ENCODE measurements at regions not wholly inside any gene's neighbourhood (a gene's known extent, or its start where the extent isn't known, plus 50 kb on each side); places are given as distances from the start of the nearest gene placed in this dataset.

- Mint-ChIP-seq H3K27ac (no peak overlapping the region), H3K27me3 (no peaks in the 10 kb centered on the region), H3K4me1 (ENCODE audit: low read depth in 2 of 2) (no peaks in the 10 kb centered on the region), H3K36me3 (ENCODE audit: insufficient read depth) (no peaks in the 10 kb centered on the region), H3K9me3 (peaks cover 0 to 7% of the 10 kb centered on the region in 2 donors), H3K4me3 (no peak overlapping the region)
- no peak for ATAC-seq (replicated peaks)
- no peak for DNase-seq
Observed at GRCh38 chr6:56386717-56387116, 139.3 kb upstream of the COL21A1 start.

- H3K4me3 Mint-ChIP-seq = no peak overlapping the region
- peaks cover 2% of the 10 kb centered on the region for H3K36me3 Mint-ChIP-seq (ENCODE audit: insufficient read depth)
- H3K27me3 Mint-ChIP-seq = no peaks in the 10 kb centered on the region
- no peak for ATAC-seq (replicated peaks)
- no peak overlapping the region for H3K27ac Mint-ChIP-seq
- no peak for DNase-seq
- H3K9me3 Mint-ChIP-seq = peaks cover 0 to 7% of the 10 kb centered on the region in 2 donors
- H3K4me1 Mint-ChIP-seq (ENCODE audit: low read depth in 2 of 2) = no peaks in the 10 kb centered on the region
Observed at GRCh38 chr6:56385981-56386593, 138.7 kb upstream of the COL21A1 start.

- DNase-seq = no peak
- H3K4me1 Mint-ChIP-seq (ENCODE audit: low read depth in 2 of 2) = no peaks in the 10 kb centered on the region
- H3K4me3 Mint-ChIP-seq = no peak overlapping the region
Observed at GRCh38 chr6:56383160-56383559, 135.8 kb upstream of the COL21A1 start.

GRCh38 chr6:56382416-56382940, 135.1 kb upstream of the COL21A1 start:
- Mint-ChIP-seq H3K4me3 (no peak overlapping the region), H3K36me3 (ENCODE audit: insufficient read depth) (peaks cover 2% of the 10 kb centered on the region), H3K27ac (no peak overlapping the region), H3K9me3 (peaks cover 0 to 5% of the 10 kb centered on the region in 2 donors), H3K4me1 (ENCODE audit: low read depth in 2 of 2) (no peaks in the 10 kb centered on the region), H3K27me3 (no peaks in the 10 kb centered on the region)
- DNase-seq = no peak
- ATAC-seq (replicated peaks) = no peak

More at GRCh38 chr6:56383160-56383559, 135.8 kb upstream of the COL21A1 start:
- H3K27ac Mint-ChIP-seq = no peak overlapping the region
- no peaks in the 10 kb centered on the region for H3K27me3 Mint-ChIP-seq
- peaks cover 0 to 5% of the 10 kb centered on the region in 2 donors for H3K9me3 Mint-ChIP-seq
- H3K36me3 Mint-ChIP-seq (ENCODE audit: insufficient read depth) = peaks cover 2% of the 10 kb centered on the region
- ATAC-seq (replicated peaks) = no peak

- ATAC-seq (replicated peaks) (no peak), DNase-seq (no peak)
- H3K27me3 Mint-ChIP-seq = no peaks in the 10 kb centered on the region
- H3K27ac Mint-ChIP-seq = no peak overlapping the region
- H3K4me3 Mint-ChIP-seq = no peak overlapping the region
- H3K9me3 Mint-ChIP-seq = peaks cover 0 to 5% of the 10 kb centered on the region in 2 donors
- no peaks in the 10 kb centered on the region for H3K4me1 Mint-ChIP-seq (ENCODE audit: low read depth in 2 of 2)
- H3K36me3 Mint-ChIP-seq (ENCODE audit: insufficient read depth) = peaks cover 2% of the 10 kb centered on the region
Observed at GRCh38 chr6:56381801-56382251, 134.4 kb upstream of the COL21A1 start.

GRCh38 chr6:56380476-56380875, 133.1 kb upstream of the COL21A1 start:
- H3K27ac Mint-ChIP-seq = no peak overlapping the region
- H3K4me1 Mint-ChIP-seq (ENCODE audit: low read depth in 2 of 2) = no peaks in the 10 kb centered on the region
- no peak overlapping the region for H3K4me3 Mint-ChIP-seq
- H3K9me3 Mint-ChIP-seq = peaks cover 0 to 5% of the 10 kb centered on the region in 2 donors
- peaks cover 2% of the 10 kb centered on the region for H3K36me3 Mint-ChIP-seq (ENCODE audit: insufficient read depth)
- DNase-seq (no peak), ATAC-seq (replicated peaks) (no peak)
- H3K27me3 Mint-ChIP-seq = no peaks in the 10 kb centered on the region

GRCh38 chr6:56378966-56379585, 131.7 kb upstream of the COL21A1 start:
- Mint-ChIP-seq H3K4me3 (no peak overlapping the region), H3K36me3 (ENCODE audit: insufficient read depth) (peaks cover 2% of the 10 kb centered on the region), H3K27me3 (no peaks in the 10 kb centered on the region), H3K4me1 (ENCODE audit: low read depth in 2 of 2) (no peaks in the 10 kb centered on the region), H3K9me3 (peaks cover 0 to 7% of the 10 kb centered on the region in 2 donors), H3K27ac (no peak overlapping the region)
- ATAC-seq (replicated peaks) = no peak
- DNase-seq = no peak

- Mint-ChIP-seq H3K4me3 (no peak overlapping the region), H3K27me3 (no peaks in the 10 kb centered on the region), H3K27ac (no peak overlapping the region), H3K4me1 (ENCODE audit: low read depth in 2 of 2) (no peaks in the 10 kb centered on the region), H3K9me3 (peaks cover 0 to 7% of the 10 kb centered on the region in 2 donors), H3K36me3 (ENCODE audit: insufficient read depth) (peaks cover 2% of the 10 kb centered on the region)
- DNase-seq (no peak), ATAC-seq (replicated peaks) (no peak)
Observed at GRCh38 chr6:56378507-56378906, 131.1 kb upstream of the COL21A1 start.

GRCh38 chr6:56377295-56377694, 129.9 kb upstream of the COL21A1 start:
- Mint-ChIP-seq H3K9me3 (peaks cover 0 to 6% of the 10 kb centered on the region in 2 donors), H3K27ac (no peak overlapping the region), H3K27me3 (no peaks in the 10 kb centered on the region), H3K4me3 (no peak overlapping the region), H3K36me3 (ENCODE audit: insufficient read depth) (peaks cover 2% of the 10 kb centered on the region), H3K4me1 (ENCODE audit: low read depth in 2 of 2) (no peaks in the 10 kb centered on the region)
- ATAC-seq (replicated peaks) (no peak), DNase-seq (no peak)

- DNase-seq (no peak), ATAC-seq (replicated peaks) (no peak)
- no peak overlapping the region for H3K27ac Mint-ChIP-seq
- no peak overlapping the region for H3K4me3 Mint-ChIP-seq
- peaks cover 0 to 5% of the 10 kb centered on the region in 2 donors for H3K9me3 Mint-ChIP-seq
- no peaks in the 10 kb centered on the region for H3K36me3 Mint-ChIP-seq (ENCODE audit: insufficient read depth)
- H3K27me3 Mint-ChIP-seq = no peaks in the 10 kb centered on the region
- H3K4me1 Mint-ChIP-seq (ENCODE audit: low read depth in 2 of 2) = no peaks in the 10 kb centered on the region
Observed at GRCh38 chr6:56375806-56376205, 128.4 kb upstream of the COL21A1 start.

GRCh38 chr6:56374841-56375369, 127.5 kb upstream of the COL21A1 start:
- DNase-seq (no peak), ATAC-seq (replicated peaks) (no peak)
- no peaks in the 10 kb centered on the region for H3K27me3 Mint-ChIP-seq
- no peaks in the 10 kb centered on the region for H3K36me3 Mint-ChIP-seq (ENCODE audit: insufficient read depth)
- no peak overlapping the region for H3K27ac Mint-ChIP-seq
- H3K9me3 Mint-ChIP-seq = peaks cover 0 to 5% of the 10 kb centered on the region in 2 donors
- no peaks in the 10 kb centered on the region for H3K4me1 Mint-ChIP-seq (ENCODE audit: low read depth in 2 of 2)
- no peak overlapping the region for H3K4me3 Mint-ChIP-seq

GRCh38 chr6:56372406-56372995, 125.1 kb upstream of the COL21A1 start:
- no peak for ATAC-seq (replicated peaks)
- H3K36me3 Mint-ChIP-seq (ENCODE audit: insufficient read depth) = no peaks in the 10 kb centered on the region
- no peak for DNase-seq
- no peaks in the 10 kb centered on the region for H3K27me3 Mint-ChIP-seq
- H3K4me3 Mint-ChIP-seq = no peak overlapping the region
- peaks cover 0 to 3% of the 10 kb centered on the region in 2 donors for H3K9me3 Mint-ChIP-seq
- no peak overlapping the region for H3K27ac Mint-ChIP-seq
- no peaks in the 10 kb centered on the region for H3K4me1 Mint-ChIP-seq (ENCODE audit: low read depth in 2 of 2)

GRCh38 chr6:56370561-56371211, 123.3 kb upstream of the COL21A1 start:
- DNase-seq (no peak), ATAC-seq (replicated peaks) (no peak)
- peaks cover 0 to 3% of the 10 kb centered on the region in 2 donors for H3K9me3 Mint-ChIP-seq
- no peaks in the 10 kb centered on the region for H3K4me1 Mint-ChIP-seq (ENCODE audit: low read depth in 2 of 2)
- H3K36me3 Mint-ChIP-seq (ENCODE audit: insufficient read depth) = no peaks in the 10 kb centered on the region
- no peak overlapping the region for H3K27ac Mint-ChIP-seq
- no peaks in the 10 kb centered on the region for H3K27me3 Mint-ChIP-seq
- H3K4me3 Mint-ChIP-seq = no peak overlapping the region

Data from effector memory CD8-positive, alpha-beta T cell (primary cell).